HG03060 (cell line): ENCODE measurements at regions not wholly inside any gene's neighbourhood (a gene's known extent, or its start where the extent isn't known, plus 50 kb on each side); places are given as distances from the start of the nearest gene placed in this dataset.
"Not testable (repeated sequence)": the region's sequence is repeated elsewhere in the genome, so short reads cannot be mapped to it uniquely, and the experiment has no call there.

Experiments used
- ATAC-seq: cut with Tn5 transposase; IDR thresholded peaks from one replicate; pipeline ENCODE4 v1.9.1; 2021; ENCODE audit warnings: low read depth, moderate number of reproducible peaks; ENCODE audit not compliant: unreplicated experiment

GRCh38 chr6:67016921-67017460 is 1310.0 kb upstream of the EYS start:
- ATAC-seq = no peak

GRCh38 chr6:67011441-67011840 is 1304.4 kb upstream of the EYS start:
- no peak for ATAC-seq

- ATAC-seq = no peak
Observed at GRCh38 chr6:67009818-67010217, 1302.8 kb upstream of the EYS start.

GRCh38 chr6:67003844-67004243 is 1296.8 kb upstream of the EYS start:
- no peak for ATAC-seq

GRCh38 chr6:67000121-67000520 is 1293.1 kb upstream of the EYS start:
- no peak for ATAC-seq

- ATAC-seq = not testable (repeated sequence)
Observed at GRCh38 chr6:66997579-66997978, 1290.6 kb upstream of the EYS start.

- no peak for ATAC-seq
Observed at GRCh38 chr6:66995669-66996068, 1288.6 kb upstream of the EYS start.

- ATAC-seq = not testable (repeated sequence)
Observed at GRCh38 chr6:66993708-66994107, 1286.7 kb upstream of the EYS start.

- no peak for ATAC-seq
Observed at GRCh38 chr6:66993272-66993671, 1286.2 kb upstream of the EYS start.

GRCh38 chr6:66992660-66993059 is 1285.6 kb upstream of the EYS start:
- no peak for ATAC-seq

GRCh38 chr6:66986940-66987339 is 1279.9 kb upstream of the EYS start:
- no peak for ATAC-seq

- ATAC-seq = no peak
Observed at GRCh38 chr6:66985816-66986215, 1278.8 kb upstream of the EYS start.

GRCh38 chr6:66970373-66970772 is 1263.3 kb upstream of the EYS start:
- ATAC-seq = no peak

- no peak for ATAC-seq
Observed at GRCh38 chr6:66965227-66965626, 1258.2 kb upstream of the EYS start.

GRCh38 chr6:66964216-66964615 is 1257.2 kb upstream of the EYS start:
- ATAC-seq = no peak

GRCh38 chr6:66962082-66962481 is 1255.1 kb upstream of the EYS start:
- ATAC-seq = no peak

- ATAC-seq = no peak
Observed at GRCh38 chr6:66961191-66961590, 1254.2 kb upstream of the EYS start.

- ATAC-seq = no peak
Observed at GRCh38 chr6:66949191-66949661, 1242.2 kb upstream of the EYS start.

- no peak for ATAC-seq
Observed at GRCh38 chr6:66948106-66948505, 1241.1 kb upstream of the EYS start.

- ATAC-seq = no peak
Observed at GRCh38 chr6:66940003-66940402, 1233.0 kb upstream of the EYS start.

- no peak for ATAC-seq
Observed at GRCh38 chr6:66937180-66937579, 1230.2 kb upstream of the EYS start.

- no peak for ATAC-seq
Observed at GRCh38 chr6:66935612-66936011, 1228.6 kb upstream of the EYS start.

GRCh38 chr6:66931787-66932186 is 1224.8 kb upstream of the EYS start:
- no peak for ATAC-seq
